ENCODE measurements at regions not wholly inside any gene's neighbourhood (a gene's known extent, or its start where the extent isn't known, plus 50 kb on each side); places are given as distances from the start of the nearest gene placed in this dataset.

- TF ChIP-seq POLR2A (IDR thresholded peaks at IDR 0.05) (no peak), CTCF (IDR thresholded peaks at IDR 0.05) (no peak)
Observed at GRCh38 chr13:76455960-76456359, 430.2 kb downstream of the KCTD12 start.

All from Peyer's patch (tissue), 4 donors.